ENCODE measurements at regions not wholly inside any gene's neighbourhood (a gene's known extent, or its start where the extent isn't known, plus 50 kb on each side); places are given as distances from the start of the nearest gene placed in this dataset.

- no peaks in the 10 kb centered on the region for H3K27me3 ChIP-seq (ENCODE audit: control insufficient read depth in 1 of 2, insufficient read depth in 2 of 2, low read length in 2 of 2)
- no peaks in the 10 kb centered on the region for H3K36me3 ChIP-seq (ENCODE audit: insufficient read depth, low read length)
- DNase-seq (no peak), ATAC-seq (ENCODE audit: poor library complexity) (no peak)
- Mint-ChIP-seq H3K36me3 (ENCODE audit: low read depth) (no peaks in the 10 kb centered on the region), H3K9me3 (no peaks in the 10 kb centered on the region), H3K4me1 (ENCODE audit: low read depth) (peaks cover 34% of the 10 kb centered on the region), H3K27ac (no peak overlapping the region), H3K4me3 (no peak overlapping the region), H3K27me3 (no peaks in the 10 kb centered on the region)
- no peak for TF ChIP-seq CTCF (IDR thresholded peaks at IDR 0.05)
- CTCF ChIA-PET = no interaction called here
- no peaks in the 10 kb centered on the region for H3K9me3 ChIP-seq (ENCODE audit: control insufficient read depth in 1 of 2, insufficient read depth in 1 of 2, low read length in 2 of 2)
- intact Hi-C loops (cut with DNase I, micrococcal nuclease) = loop anchor here in 1 of 2 experiments (5.0 kb wide), 1 partner anchor 143 kb away; no protein-coding TSS in a partner anchor
- peaks cover 24% of the 10 kb centered on the region for H3K4me1 ChIP-seq (ENCODE audit: insufficient read depth, low read length)
- POLR2A ChIA-PET = interaction anchor here (1.3 kb wide), 1 partner anchor 70 kb away, joined by 3 read pairs; no protein-coding TSS in a partner anchor
- H3K4me3 ChIP-seq (ENCODE audit: low read length) = no peak overlapping the region
- no peak overlapping the region for H3K27ac ChIP-seq (ENCODE audit: low read depth in 1 of 2, low read length in 2 of 2)
Measured at GRCh38 chr1:234909307-234909810, 219.3 kb downstream of the TOMM20 start.

- Histone ChIP-seq H3K36me3 (ENCODE audit: insufficient read depth, low read length) (no peaks in the 10 kb centered on the region), H3K9me3 (ENCODE audit: control insufficient read depth in 1 of 2, insufficient read depth in 1 of 2, low read length in 2 of 2) (no peaks in the 10 kb centered on the region), H3K27ac (ENCODE audit: low read depth in 1 of 2, low read length in 2 of 2) (no peak overlapping the region), H3K4me1 (ENCODE audit: insufficient read depth, low read length) (peaks cover 24% of the 10 kb centered on the region), H3K4me3 (ENCODE audit: low read length) (no peak overlapping the region), H3K27me3 (ENCODE audit: control insufficient read depth in 1 of 2, insufficient read depth in 2 of 2, low read length in 2 of 2) (no peaks in the 10 kb centered on the region)
- no peak overlapping the region for H3K4me3 Mint-ChIP-seq
- TF ChIP-seq CTCF (IDR thresholded peaks at IDR 0.05) = no peak
- ATAC-seq (ENCODE audit: poor library complexity) = no peak
- CTCF ChIA-PET = no interaction called here
- intact Hi-C loops (cut with DNase I, micrococcal nuclease) = loop anchor here in 1 of 2 experiments (5.0 kb wide), 1 partner anchor 144 kb away; no protein-coding TSS in a partner anchor
- no peaks in the 10 kb centered on the region for H3K27me3 Mint-ChIP-seq
- DNase-seq = no peak
- no peaks in the 10 kb centered on the region for H3K36me3 Mint-ChIP-seq (ENCODE audit: low read depth)
- POLR2A ChIA-PET = interaction anchor here (1.3 kb wide), 1 partner anchor 71 kb away, joined by 3 read pairs; no protein-coding TSS in a partner anchor
- no peak overlapping the region for H3K27ac Mint-ChIP-seq
- H3K4me1 Mint-ChIP-seq (ENCODE audit: low read depth) = peaks cover 33% of the 10 kb centered on the region
- no peaks in the 10 kb centered on the region for H3K9me3 Mint-ChIP-seq
Measured at GRCh38 chr1:234908571-234908970, 220.1 kb downstream of the TOMM20 start.

GRCh38 chr1:234907940-234908405 is 220.7 kb downstream of the TOMM20 start:
- intact Hi-C loops (cut with DNase I, micrococcal nuclease) = loop anchor here in 1 of 2 experiments (5.0 kb wide), 1 partner anchor 144 kb away; no protein-coding TSS in a partner anchor

More at GRCh38 chr1:234907940-234908405, 220.7 kb downstream of the TOMM20 start:
- H3K4me1 ChIP-seq (ENCODE audit: insufficient read depth, low read length) = peaks cover 20% of the 10 kb centered on the region
- H3K9me3 ChIP-seq (ENCODE audit: control insufficient read depth in 1 of 2, insufficient read depth in 1 of 2, low read length in 2 of 2) = no peaks in the 10 kb centered on the region
- ChIA-PET POLR2A (interaction anchor here (1.3 kb wide), 1 partner anchor 71 kb away, joined by 3 read pairs; no protein-coding TSS in a partner anchor), CTCF (no interaction called here)
- no peaks in the 10 kb centered on the region for H3K36me3 Mint-ChIP-seq (ENCODE audit: low read depth)
- H3K27me3 ChIP-seq (ENCODE audit: control insufficient read depth in 1 of 2, insufficient read depth in 2 of 2, low read length in 2 of 2) = no peaks in the 10 kb centered on the region
- H3K4me3 Mint-ChIP-seq = no peak overlapping the region
- peaks cover 27% of the 10 kb centered on the region for H3K4me1 Mint-ChIP-seq (ENCODE audit: low read depth)
- TF ChIP-seq CTCF (IDR thresholded peaks at IDR 0.05) = no peak
- H3K27ac ChIP-seq (ENCODE audit: low read depth in 1 of 2, low read length in 2 of 2) = no peak overlapping the region
- no peaks in the 10 kb centered on the region for H3K27me3 Mint-ChIP-seq
- H3K27ac Mint-ChIP-seq = no peak overlapping the region
- H3K9me3 Mint-ChIP-seq = no peaks in the 10 kb centered on the region
- H3K36me3 ChIP-seq (ENCODE audit: insufficient read depth, low read length) = no peaks in the 10 kb centered on the region
- ATAC-seq (ENCODE audit: poor library complexity) (no peak), DNase-seq (no peak)
- H3K4me3 ChIP-seq (ENCODE audit: low read length) = no peak overlapping the region
